SHP77 (cell line): ENCODE measurements at regions not wholly inside any gene's neighbourhood (a gene's known extent, or its start where the extent isn't known, plus 50 kb on each side); places are given as distances from the start of the nearest gene placed in this dataset.
"Not testable (repeated sequence)": the region's sequence is repeated elsewhere in the genome, so short reads cannot be mapped to it uniquely, and the experiment has no call there.

Experiments
- DNase-seq, 2 experiments: peaks; one replicate each; lab custom pipeline; 2025; lab: John Stamatoyannopoulos, UW

DNA sequence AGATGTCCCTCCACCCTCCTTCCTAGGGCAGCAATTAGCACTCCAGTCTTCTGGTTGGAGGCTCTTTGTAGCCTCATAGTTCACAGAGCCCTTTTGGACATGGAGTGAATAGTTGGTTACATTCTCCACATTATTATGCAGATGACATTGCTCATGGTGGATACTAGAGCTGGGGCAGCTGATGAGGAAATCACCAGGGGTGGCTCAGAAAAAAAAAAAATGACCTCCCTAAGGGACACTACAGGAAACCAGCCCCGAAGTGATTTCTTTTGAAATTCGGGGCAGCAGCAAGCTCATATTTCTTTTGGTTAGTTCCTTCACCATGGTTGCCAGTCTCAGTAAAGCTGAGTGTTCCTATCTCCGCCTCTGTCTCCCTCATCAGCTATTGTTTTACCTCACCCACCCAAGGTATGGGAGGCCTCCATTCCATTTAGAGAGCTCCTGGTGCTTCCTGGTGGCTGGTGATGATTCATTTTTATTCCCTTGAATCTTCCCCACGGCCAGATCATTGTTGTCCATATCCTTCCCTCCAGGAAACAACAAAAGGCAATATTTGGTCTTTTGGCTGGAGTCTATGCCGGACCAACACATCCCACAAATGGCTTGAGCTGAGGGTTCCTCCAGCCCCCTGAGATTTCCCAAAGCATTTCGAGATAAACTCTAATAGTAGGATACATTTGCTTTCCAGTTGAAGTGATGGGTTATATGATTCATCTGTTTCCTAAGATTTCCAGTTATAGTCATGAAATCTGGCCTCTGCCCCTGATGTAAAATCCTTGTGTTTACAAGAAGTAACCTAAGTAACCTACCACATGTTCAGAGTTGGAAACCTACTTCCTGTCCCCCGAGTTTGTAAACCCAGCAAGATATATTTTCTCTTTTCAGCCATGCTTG lies 56.2 kb upstream of the NID2 start:
- no peak for DNase-seq

DNA sequence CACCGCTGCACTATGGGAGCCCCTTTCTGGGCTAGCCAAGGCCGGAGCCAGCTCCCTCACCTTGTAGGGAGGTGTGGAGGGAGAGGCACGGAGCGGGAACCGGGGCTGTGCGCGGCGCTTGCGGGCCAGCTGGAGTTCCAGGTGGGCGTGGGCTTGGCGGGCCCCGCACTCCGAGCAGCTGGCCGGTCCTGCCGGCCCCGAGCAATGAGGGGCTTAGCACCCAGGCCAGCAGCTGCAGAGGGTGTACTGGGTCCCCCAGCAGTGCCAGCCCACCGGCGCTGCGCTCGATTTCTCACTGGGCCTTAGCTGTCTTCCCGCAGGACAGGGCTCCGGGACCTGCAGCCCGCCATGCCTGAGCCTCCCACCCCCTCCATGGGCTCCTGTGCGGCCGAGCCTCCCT lies 53.3 kb upstream of the NID2 start:
- DNase-seq = not testable (repeated sequence)

DNA sequence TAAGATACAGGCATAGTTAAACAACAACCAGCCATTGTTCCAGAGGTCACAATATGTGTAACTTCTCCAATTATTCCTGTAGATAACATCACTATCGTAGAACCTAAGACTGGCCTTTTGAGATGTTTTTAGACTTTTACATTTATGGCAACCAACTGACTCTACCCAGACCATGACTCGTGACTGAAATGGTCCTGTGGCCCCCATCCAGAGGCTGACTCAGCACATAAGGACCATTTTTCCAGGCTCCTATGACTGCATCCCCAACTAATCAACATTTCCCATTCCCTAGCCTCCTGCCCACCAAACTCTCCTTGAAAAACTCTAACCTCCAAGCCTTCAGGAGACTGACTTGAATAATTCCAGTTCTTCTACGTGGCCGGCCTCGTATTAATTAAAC lies 52.6 kb upstream of the NID2 start:
- DNase-seq = no peak

DNA sequence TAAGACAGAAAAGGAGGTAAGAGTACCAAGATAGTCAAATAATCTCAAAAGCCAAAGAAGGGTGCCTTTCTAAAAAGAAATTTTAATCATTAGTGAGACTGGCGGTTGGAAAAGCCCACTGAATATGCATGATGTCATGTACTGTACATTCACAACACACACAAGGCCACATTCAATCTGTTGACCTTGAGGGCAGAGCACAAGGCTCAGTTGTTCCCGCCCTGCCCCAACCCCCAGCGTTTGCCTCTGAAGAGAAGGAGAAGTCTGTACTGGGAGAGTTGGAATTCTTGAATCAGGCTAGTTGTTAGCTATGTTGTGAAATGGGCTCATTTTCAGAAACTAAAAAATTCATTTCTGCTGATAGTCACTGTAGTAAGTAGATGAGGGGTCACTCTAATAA lies 50.2 kb upstream of the NID2 start:
- no peak for DNase-seq
